Esophagus (tissue), 2 donors: ENCODE measurements at regions not wholly inside any gene's neighbourhood (a gene's known extent, or its start where the extent isn't known, plus 50 kb on each side); places are given as distances from the start of the nearest gene placed in this dataset.

Experiments used
- H3K27ac ChIP-seq, 2 donors: one replicate each; pipeline ENCODE4 v1.5.1; 2013; ENCODE audit warnings: low read depth in 2 of 2, mild to moderate bottlenecking in 2 of 2, inconsistent platforms in 1 of 2, low read length in 1 of 2, moderate library complexity in 1 of 2
- H3K27me3 ChIP-seq, 2 donors: one replicate each; pipeline ENCODE4 v1.6.1; 2013; ENCODE audit warnings: low read length in 2 of 2, control low read depth in 1 of 2, mild to moderate bottlenecking in 1 of 2; ENCODE audit not compliant: insufficient read depth in 2 of 2, control insufficient read depth in 1 of 2
- H3K36me3 ChIP-seq, 2 donors: one replicate each; pipeline ENCODE4 v1.6.1; 2013; ENCODE audit warnings: low read length in 1 of 2; ENCODE audit not compliant: control insufficient read depth in 2 of 2, insufficient read depth in 2 of 2
- H3K4me1 ChIP-seq, 2 donors: one replicate each; pipeline ENCODE4 v1.6.1; 2013; ENCODE audit warnings: low read length in 1 of 2; ENCODE audit not compliant: control insufficient read depth in 2 of 2, insufficient read depth in 2 of 2
- H3K4me3 ChIP-seq, 2 donors: one replicate each; pipeline ENCODE4 v1.5.1; 2013; ENCODE audit warnings: low read length in 2 of 2, mild to moderate bottlenecking in 2 of 2, low read depth in 1 of 2, moderate library complexity in 1 of 2
- H3K9me3 ChIP-seq, 2 donors: one replicate each; pipeline ENCODE4 v1.6.1; 2013; ENCODE audit warnings: mild to moderate bottlenecking in 2 of 2, low read depth in 1 of 2, low read length in 1 of 2, moderate library complexity in 1 of 2; ENCODE audit not compliant: control insufficient read depth in 2 of 2, insufficient read depth in 1 of 2
- WGBS, 2 donors: extraction: QIAGEN DNeasy Blood & Tissue Kit; methylation state at CpG; one replicate each; pipeline ENCODE4 v1.1.7; 2013; 5-methylcytosine and 5-hydroxymethylcytosine counted together
- donor health status: healthy with polysubstance abuse.
- donor health status: Bipolar disorder and iron deficiency.

- peaks cover 3 to 4% of the 10 kb centered on the region in 2 donors for H3K4me1 ChIP-seq
- H3K9me3 ChIP-seq: no peaks in the 10 kb centered on the region
- no peak overlapping the region for H3K27ac ChIP-seq
- no peaks in the 10 kb centered on the region for H3K36me3 ChIP-seq
- H3K27me3 ChIP-seq: no peaks in the 10 kb centered on the region
- WGBS, 2 donors: 82 to 87% methylated on average over 13 of the region's 13 CpGs
- H3K4me3 ChIP-seq: no peak overlapping the region
Observed at GRCh38 chr17:77815127-77815905, 143.2 kb upstream of the TNRC6C start.

DNA sequence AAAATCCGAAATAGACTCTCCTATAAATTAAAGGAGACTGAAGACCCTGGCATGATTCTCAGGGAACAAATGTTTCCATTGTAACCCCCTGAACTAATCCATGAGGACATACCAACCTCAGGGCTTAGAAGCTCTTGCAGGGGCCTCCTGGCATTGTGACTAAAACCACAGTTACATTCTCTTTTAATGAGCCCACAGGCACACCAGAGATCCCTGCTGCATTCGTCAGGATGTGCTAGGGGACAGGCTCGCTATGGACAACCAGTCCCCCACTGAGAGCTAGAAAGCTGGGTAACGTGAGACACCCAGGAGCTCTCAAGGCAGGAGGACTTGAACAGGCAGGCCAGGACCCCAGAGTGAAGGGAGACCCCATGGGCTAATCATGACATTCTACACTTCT lies 140.6 kb upstream of the TNRC6C start:
- Histone ChIP-seq H3K27ac (no peak overlapping the region), H3K36me3 (no peaks in the 10 kb centered on the region), H3K27me3 (no peaks in the 10 kb centered on the region), H3K4me1 (peaks cover 0 to 2% of the 10 kb centered on the region in 2 donors), H3K4me3 (no peak overlapping the region), H3K9me3 (no peaks in the 10 kb centered on the region)
- WGBS, 2 donors: 90 to 91% methylated on average over 4 of the region's 4 CpGs

DNA sequence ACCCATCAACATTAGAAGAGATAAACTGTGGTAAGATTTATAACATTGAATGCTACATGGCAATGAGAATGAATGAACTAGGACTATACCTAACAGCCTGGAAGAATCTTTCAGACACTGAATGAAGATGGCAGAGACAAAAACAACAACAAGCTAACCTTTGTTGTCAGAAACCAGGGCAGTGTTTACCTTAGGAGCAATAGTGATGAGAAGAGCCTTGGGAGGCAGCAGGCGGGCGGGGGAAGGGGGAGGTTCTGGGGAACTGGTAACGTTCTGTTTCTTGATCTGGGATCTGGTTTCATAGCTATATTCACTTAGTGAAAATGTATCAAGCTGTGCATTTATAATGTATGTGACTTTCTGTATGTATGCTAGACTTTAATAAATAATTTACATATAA lies 139.0 kb upstream of the TNRC6C start:
- Histone ChIP-seq H3K9me3 (no peaks in the 10 kb centered on the region), H3K27me3 (no peaks in the 10 kb centered on the region), H3K36me3 (no peaks in the 10 kb centered on the region), H3K4me3 (no peak overlapping the region), H3K27ac (no peak overlapping the region), H3K4me1 (peaks cover 0 to 2% of the 10 kb centered on the region in 2 donors)
- 76 to 78% methylated on average over 3 of the region's 3 CpGs for WGBS, 2 donors

DNA sequence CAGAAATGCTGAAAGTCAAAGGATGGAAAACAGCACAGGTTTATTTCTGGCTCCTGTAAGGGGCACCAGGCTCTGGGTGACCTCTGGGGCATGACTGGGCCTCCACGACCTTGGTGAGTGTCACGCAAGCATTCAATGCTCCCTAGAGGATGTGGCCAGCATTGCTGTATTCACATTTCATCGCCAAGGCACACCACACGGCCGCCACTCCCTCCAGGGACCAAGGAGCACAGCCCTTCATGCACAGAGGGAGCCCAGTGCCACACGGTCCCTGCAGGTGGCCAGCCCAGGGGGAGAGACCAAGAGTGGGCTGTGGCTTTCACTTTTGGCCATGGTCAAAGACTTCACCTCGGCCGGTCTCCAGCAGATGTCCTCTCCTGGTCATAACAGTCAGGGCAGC lies 137.4 kb upstream of the TNRC6C start:
- Histone ChIP-seq H3K27me3 (no peaks in the 10 kb centered on the region), H3K9me3 (no peaks in the 10 kb centered on the region), H3K36me3 (no peaks in the 10 kb centered on the region), H3K27ac (no peak overlapping the region), H3K4me3 (no peak overlapping the region), H3K4me1 (peaks cover 0 to 2% of the 10 kb centered on the region in 2 donors)
- WGBS, 2 donors: 66 to 73% methylated on average over 8 of the region's 8 CpGs

DNA sequence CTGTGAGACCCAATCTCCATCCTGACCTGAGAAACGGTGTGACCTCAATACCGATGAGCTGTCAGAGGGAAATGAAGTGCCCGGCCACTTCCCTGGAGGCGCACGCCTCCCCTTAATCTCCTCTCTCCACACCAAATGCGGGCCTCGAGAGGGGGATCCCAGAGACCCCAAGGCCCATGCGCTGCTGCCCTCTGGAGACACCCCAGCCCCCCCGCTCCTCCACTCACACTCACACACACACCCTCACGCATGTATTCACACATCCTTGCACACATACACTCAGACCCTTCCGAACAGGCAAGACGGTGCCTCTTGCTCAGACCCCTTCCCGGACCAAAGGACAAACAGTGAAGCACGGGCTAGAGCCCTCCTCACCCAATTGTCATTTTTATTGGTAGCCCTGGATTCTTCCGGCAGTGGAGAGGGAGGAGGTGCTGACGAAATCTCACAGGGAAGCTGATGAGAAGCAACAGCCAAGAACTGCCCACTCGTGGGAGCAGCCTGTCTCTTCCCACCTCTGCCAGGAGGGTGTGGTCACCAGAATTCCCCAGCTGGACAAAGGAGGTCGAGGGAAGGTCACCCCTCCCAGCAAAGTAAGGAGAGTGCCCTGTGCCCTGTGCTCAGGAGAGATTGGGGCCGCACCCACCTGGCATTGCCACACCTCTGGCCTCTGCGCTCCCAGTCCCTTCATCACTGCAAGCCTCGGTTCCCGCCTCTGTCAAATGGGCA lies 136.0 kb upstream of the TNRC6C start:
- WGBS, 2 donors: 63 to 69% methylated on average over 22 of the region's 22 CpGs
- Histone ChIP-seq H3K27me3 (no peaks in the 10 kb centered on the region), H3K27ac (no peak overlapping the region), H3K36me3 (no peaks in the 10 kb centered on the region), H3K4me3 (no peak overlapping the region), H3K4me1 (peaks cover 0 to 2% of the 10 kb centered on the region in 2 donors), H3K9me3 (no peaks in the 10 kb centered on the region)

GRCh38 chr17:77824102-77824779 lies 134.3 kb upstream of the TNRC6C start:
- no peaks in the 10 kb centered on the region for H3K36me3 ChIP-seq
- peaks cover 0 to 3% of the 10 kb centered on the region in 2 donors for H3K9me3 ChIP-seq
- no peak overlapping the region for H3K27ac ChIP-seq
- H3K27me3 ChIP-seq: no peaks in the 10 kb centered on the region
- H3K4me1 ChIP-seq: peaks cover 0 to 7% of the 10 kb centered on the region in 2 donors
- 75 to 81% methylated on average over 11 of the region's 11 CpGs for WGBS, 2 donors
- no peak overlapping the region for H3K4me3 ChIP-seq

- Histone ChIP-seq H3K27ac (no peak overlapping the region), H3K36me3 (no peaks in the 10 kb centered on the region), H3K4me3 (no peak overlapping the region), H3K27me3 (no peaks in the 10 kb centered on the region), H3K9me3 (peaks cover 0 to 3% of the 10 kb centered on the region in 2 donors), H3K4me1 (peaks cover 0 to 7% of the 10 kb centered on the region in 2 donors)
- 84 to 90% methylated on average over 9 of the region's 9 CpGs for WGBS, 2 donors
Observed at GRCh38 chr17:77824780-77825280, 133.7 kb upstream of the TNRC6C start.

- Histone ChIP-seq H3K27ac (no peak overlapping the region), H3K9me3 (peaks cover 0 to 3% of the 10 kb centered on the region in 2 donors), H3K4me3 (no peak overlapping the region), H3K4me1 (peaks cover 0 to 7% of the 10 kb centered on the region in 2 donors), H3K36me3 (no peaks in the 10 kb centered on the region), H3K27me3 (no peaks in the 10 kb centered on the region)
- WGBS, 2 donors: 82 to 89% methylated on average over 15 of the region's 15 CpGs
Observed at GRCh38 chr17:77825621-77826020, 132.9 kb upstream of the TNRC6C start.

- Histone ChIP-seq H3K9me3 (peaks cover 0 to 3% of the 10 kb centered on the region in 2 donors), H3K27me3 (no peaks in the 10 kb centered on the region), H3K27ac (no peak overlapping the region), H3K4me3 (no peak overlapping the region), H3K36me3 (no peaks in the 10 kb centered on the region), H3K4me1 (peaks cover 0 to 11% of the 10 kb centered on the region in 2 donors)
- 89 to 90% methylated on average over 8 of the region's 8 CpGs for WGBS, 2 donors
Observed at GRCh38 chr17:77826132-77826873, 132.2 kb upstream of the TNRC6C start.
